ENCODE measurements at regions not wholly inside any gene's neighbourhood (a gene's known extent, or its start where the extent isn't known, plus 50 kb on each side); places are given as distances from the start of the nearest gene placed in this dataset.

- TF ChIP-seq REST (IDR thresholded peaks at IDR 0.05) (peak; percentile 24), TAF1 (conservative IDR thresholded peaks at IDR 0.05) (no peak)
These were observed 156.0 kb upstream of the TPM1 start (continued) for GRCh38 chr15:62886431-62887071.

DNA sequence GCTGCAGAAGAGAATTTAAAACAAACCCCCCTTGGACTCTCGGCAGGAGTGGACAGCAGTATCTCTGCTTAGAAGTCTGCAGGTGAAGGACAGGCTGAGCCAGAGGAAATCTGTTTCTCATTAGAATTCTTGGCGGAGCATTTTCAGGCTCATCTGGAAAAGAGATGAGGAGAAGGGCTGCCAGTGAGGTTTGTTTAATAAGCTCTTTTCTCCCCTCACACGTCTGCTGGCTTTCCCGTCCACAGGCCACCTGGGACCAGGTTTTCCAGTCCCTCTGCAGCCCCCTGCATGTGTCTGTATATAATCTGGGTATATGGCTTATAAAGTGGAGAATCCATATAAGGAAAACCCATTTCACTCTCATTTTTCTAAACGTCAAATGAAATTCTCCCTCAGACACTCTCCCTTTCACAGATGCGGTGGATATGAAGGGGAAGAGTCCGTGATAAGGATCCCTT is 155.4 kb upstream of the TPM1 start:
- Histone ChIP-seq H3K36me3 (ENCODE audit: control insufficient read depth in 4 of 4, insufficient read depth in 3 of 4, low read depth in 1 of 4, low read length in 3 of 4) (no peaks in the 10 kb centered on the region), H3K9ac (ENCODE audit: low read depth in 1 of 2, low read length in 2 of 2) (peak overlapping the region; percentile 15 to 45), H3K27ac (ENCODE audit: low read depth in 1 of 2, low read length in 2 of 2) (peak overlapping the region; percentile 74 to 77), H3K27me3 (ENCODE audit: control insufficient read depth in 4 of 4, insufficient read depth in 4 of 4, low read length in 3 of 4) (no peaks in the 10 kb centered on the region), H3K4me3 (ENCODE audit: low read depth in 1 of 3, low read length in 3 of 3) (peak overlapping the region in 1 of 3 donors; percentile 20), H3K9me3 (ENCODE audit: control insufficient read depth in 4 of 4, low read length in 3 of 4) (no peaks in the 10 kb centered on the region), H3K4me1 (ENCODE audit: control insufficient read depth in 4 of 4, insufficient read depth in 4 of 4, low read length in 3 of 4) (peaks cover 12 to 31% (median 21%) of the 10 kb centered on the region in 4 donors)
- TF ChIP-seq ATF3 (IDR thresholded peaks at IDR 0.05) (no peak), FOXA2 (IDR thresholded peaks at IDR 0.05) (no peak), RXRA (IDR thresholded peaks at IDR 0.05) (no peak), FOXA1 (IDR thresholded peaks at IDR 0.05) (no peak), HNF4G (IDR thresholded peaks at IDR 0.05) (no peak), TAF1 (conservative IDR thresholded peaks at IDR 0.05) (no peak), SP1 (IDR thresholded peaks at IDR 0.05) (no peak), MAX (IDR thresholded peaks at IDR 0.05) (no peak), EGR1 (IDR thresholded peaks at IDR 0.05; ENCODE audit: low read depth in 2 of 2) (no peak), GABPA (IDR thresholded peaks at IDR 0.05 in 1 of 2, conservative IDR thresholded peaks at IDR 0.05 in 1 of 2) (no peak)
- TF ChIP-seq, protein P1, sequence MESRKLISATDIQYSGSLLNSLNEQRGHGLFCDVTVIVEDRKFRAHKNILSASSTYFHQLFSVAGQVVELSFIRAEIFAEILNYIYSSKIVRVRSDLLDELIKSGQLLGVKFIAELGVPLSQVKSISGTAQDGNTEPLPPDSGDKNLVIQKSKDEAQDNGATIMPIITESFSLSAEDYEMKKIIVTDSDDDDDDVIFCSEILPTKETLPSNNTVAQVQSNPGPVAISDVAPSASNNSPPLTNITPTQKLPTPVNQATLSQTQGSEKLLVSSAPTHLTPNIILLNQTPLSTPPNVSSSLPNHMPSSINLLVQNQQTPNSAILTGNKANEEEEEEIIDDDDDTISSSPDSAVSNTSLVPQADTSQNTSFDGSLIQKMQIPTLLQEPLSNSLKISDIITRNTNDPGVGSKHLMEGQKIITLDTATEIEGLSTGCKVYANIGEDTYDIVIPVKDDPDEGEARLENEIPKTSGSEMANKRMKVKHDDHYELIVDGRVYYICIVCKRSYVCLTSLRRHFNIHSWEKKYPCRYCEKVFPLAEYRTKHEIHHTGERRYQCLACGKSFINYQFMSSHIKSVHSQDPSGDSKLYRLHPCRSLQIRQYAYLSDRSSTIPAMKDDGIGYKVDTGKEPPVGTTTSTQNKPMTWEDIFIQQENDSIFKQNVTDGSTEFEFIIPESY (IDR thresholded peaks at IDR 0.05): no peak
- 46% methylated on average over 7 of the region's 7 CpGs for WGBS
- DNase-seq (ENCODE audit: low spot score): no peak

DNA sequence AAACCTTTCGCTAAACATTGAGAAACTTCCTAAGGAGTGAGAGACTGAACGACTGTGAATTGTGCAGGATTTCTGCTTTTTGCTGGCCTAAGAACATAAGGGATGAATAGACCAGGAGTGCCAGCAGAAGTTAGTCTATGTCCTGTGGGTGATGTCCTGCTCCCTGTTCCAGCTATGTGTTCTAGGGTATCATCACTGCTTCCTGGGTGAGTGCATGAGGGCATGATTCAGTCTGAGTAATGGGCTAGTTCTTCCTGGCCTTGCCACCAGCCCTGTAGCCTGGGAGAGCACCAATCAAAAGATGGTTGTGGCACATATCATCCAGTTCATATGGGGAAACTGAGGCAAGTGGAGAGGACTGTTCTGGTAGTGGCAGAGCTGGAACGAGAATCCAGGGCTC is 153.9 kb upstream of the TPM1 start:
- H3K4me1 ChIP-seq (ENCODE audit: control insufficient read depth in 4 of 4, insufficient read depth in 4 of 4, low read length in 3 of 4): peaks cover 12 to 31% (median 21%) of the 10 kb centered on the region in 4 donors
- no peak overlapping the region for H3K9ac ChIP-seq (ENCODE audit: low read depth in 1 of 2, low read length in 2 of 2)
- no peaks in the 10 kb centered on the region for H3K36me3 ChIP-seq (ENCODE audit: control insufficient read depth in 4 of 4, insufficient read depth in 3 of 4, low read depth in 1 of 4, low read length in 3 of 4)
- H3K27me3 ChIP-seq (ENCODE audit: control insufficient read depth in 4 of 4, insufficient read depth in 4 of 4, low read length in 3 of 4): no peaks in the 10 kb centered on the region
- 69% methylated on average over 3 of the region's 3 CpGs for WGBS
- H3K9me3 ChIP-seq (ENCODE audit: control insufficient read depth in 4 of 4, low read length in 3 of 4): no peaks in the 10 kb centered on the region
- no peak overlapping the region for H3K4me3 ChIP-seq (ENCODE audit: low read depth in 1 of 3, low read length in 3 of 3)
- DNase-seq (ENCODE audit: low spot score): no peak
- H3K27ac ChIP-seq (ENCODE audit: low read depth in 1 of 2, low read length in 2 of 2): peak overlapping the region in 1 of 2 donors; percentile 13
- TF ChIP-seq FOXA2 (IDR thresholded peaks at IDR 0.05) (no peak), HNF4A (conservative IDR thresholded peaks at IDR 0.05) (no peak), HNF4G (IDR thresholded peaks at IDR 0.05) (no peak), ATF3 (IDR thresholded peaks at IDR 0.05) (no peak), GABPA (IDR thresholded peaks at IDR 0.05 in 1 of 2, conservative IDR thresholded peaks at IDR 0.05 in 1 of 2) (no peak), JUND (IDR thresholded peaks at IDR 0.05) (no peak), EGR1 (IDR thresholded peaks at IDR 0.05; ENCODE audit: low read depth in 2 of 2) (no peak), RAD21 (IDR thresholded peaks at IDR 0.05) (no peak), NR2F2 (IDR thresholded peaks at IDR 0.05) (no peak), CTCF (IDR thresholded peaks at IDR 0.05; ENCODE audit: low read depth, low read length, missing input control) (no peak), YY1 (IDR thresholded peaks at IDR 0.05) (no peak), RXRA (IDR thresholded peaks at IDR 0.05) (no peak)
- TF ChIP-seq, protein P1 (IDR thresholded peaks at IDR 0.05): no peak

Measured in liver (tissue), 8 donors.